ENCODE measurements at regions not wholly inside any gene's neighbourhood (a gene's known extent, or its start where the extent isn't known, plus 50 kb on each side); places are given as distances from the start of the nearest gene placed in this dataset.

DNA sequence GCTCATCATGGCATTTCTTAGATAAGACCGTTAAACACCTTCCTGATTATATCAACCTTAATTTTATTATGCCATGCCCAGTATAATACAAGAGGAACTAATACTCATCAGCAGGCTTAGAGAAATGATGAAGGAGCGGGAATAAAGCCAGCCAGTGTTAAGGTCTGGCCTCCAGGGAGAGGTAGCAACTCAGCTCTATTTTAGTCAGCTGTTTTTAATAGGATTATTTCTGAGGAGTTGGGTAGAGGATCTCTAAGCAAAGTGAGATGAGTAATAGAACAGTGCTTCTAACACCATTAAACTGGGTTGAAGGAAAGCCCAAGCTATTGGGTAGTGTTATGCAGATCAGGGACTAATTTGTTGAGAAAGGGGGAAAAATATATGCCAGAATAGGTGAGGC, 921.5 kb downstream of the TTLL7 start:
- no peak overlapping the region for H3K4me3 ChIP-seq
- no peak for TF ChIP-seq EZH2 (IDR thresholded peaks at IDR 0.05)
- TF ChIP-seq POLR2AphosphoS5 (IDR thresholded peaks at IDR 0.05; ENCODE audit: borderline replicate concordance, low read depth, low read length): no peak
- no peak for TF ChIP-seq FOXP2 (optimal IDR thresholded peaks at IDR 0.05; ENCODE audit: control extremely low read depth, extremely low read length, insufficient read depth)
- no peak for DNase-seq (ENCODE audit: low read depth, low spot score)
- no peak overlapping the region for H3K9ac ChIP-seq (ENCODE audit: insufficient read length)
- no peak overlapping the region for H3K27ac ChIP-seq
- no peaks in the 10 kb centered on the region for H3K9me3 ChIP-seq (ENCODE audit: low read depth, low read length)
- H3K36me3 ChIP-seq (ENCODE audit: insufficient read depth, low read length): no peaks in the 10 kb centered on the region

DNA sequence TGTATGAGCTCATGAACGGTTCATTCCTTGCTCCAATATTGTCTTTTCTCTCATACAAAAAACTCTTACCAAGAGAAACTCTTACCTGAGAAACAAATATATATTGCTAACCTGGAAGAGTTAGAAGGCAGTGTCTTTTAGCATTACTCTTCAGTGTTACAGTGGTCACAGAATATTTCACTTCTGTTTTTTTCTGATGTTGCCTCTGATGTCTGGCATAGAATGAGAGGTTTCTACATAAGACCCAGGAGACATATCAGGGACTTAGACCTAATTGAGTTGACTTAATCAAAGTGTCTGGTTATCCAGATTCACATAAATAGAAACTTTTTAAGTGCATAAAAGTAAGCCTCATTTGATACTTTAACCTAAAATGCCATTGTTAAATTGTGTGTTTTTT, 923.8 kb downstream of the TTLL7 start:
- H3K4me3 ChIP-seq: no peak overlapping the region
- DNase-seq (ENCODE audit: low read depth, low spot score): no peak
- H3K9me3 ChIP-seq (ENCODE audit: low read depth, low read length): no peaks in the 10 kb centered on the region
- TF ChIP-seq POLR2AphosphoS5 (IDR thresholded peaks at IDR 0.05; ENCODE audit: borderline replicate concordance, low read depth, low read length): no peak
- no peak for TF ChIP-seq EZH2 (IDR thresholded peaks at IDR 0.05)
- no peak for TF ChIP-seq FOXP2 (optimal IDR thresholded peaks at IDR 0.05; ENCODE audit: control extremely low read depth, extremely low read length, insufficient read depth)
- H3K27ac ChIP-seq: no peak overlapping the region
- no peak overlapping the region for H3K9ac ChIP-seq (ENCODE audit: insufficient read length)
- H3K36me3 ChIP-seq (ENCODE audit: insufficient read depth, low read length): no peaks in the 10 kb centered on the region

DNA sequence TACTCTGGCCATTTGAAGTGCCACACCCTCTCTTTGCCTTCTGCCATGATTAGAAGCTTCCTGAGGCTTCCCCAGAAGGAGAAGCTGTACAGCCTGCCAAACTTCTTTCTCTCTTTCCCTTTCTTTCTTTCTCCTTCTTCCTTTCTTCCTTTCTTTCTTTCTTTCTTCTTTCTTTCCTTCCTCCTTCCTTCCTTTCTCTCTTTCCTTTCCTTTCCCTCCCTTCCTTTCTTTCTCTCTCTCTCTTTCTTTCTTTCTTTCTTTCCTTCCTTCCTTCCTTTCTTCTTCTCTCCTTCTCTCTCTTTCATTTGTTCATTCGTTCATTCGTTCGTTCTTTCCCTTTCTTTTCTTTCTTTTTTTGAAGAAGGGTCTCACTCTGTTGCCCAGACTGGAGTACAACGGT, 931.0 kb downstream of the TTLL7 start:
- H3K36me3 ChIP-seq (ENCODE audit: insufficient read depth, low read length): no peaks in the 10 kb centered on the region
- TF ChIP-seq EZH2 (IDR thresholded peaks at IDR 0.05): no peak
- TF ChIP-seq POLR2AphosphoS5 (IDR thresholded peaks at IDR 0.05; ENCODE audit: borderline replicate concordance, low read depth, low read length): no peak
- no peak for TF ChIP-seq FOXP2 (optimal IDR thresholded peaks at IDR 0.05; ENCODE audit: control extremely low read depth, extremely low read length, insufficient read depth)
- H3K27ac ChIP-seq: no peak overlapping the region
- H3K9me3 ChIP-seq (ENCODE audit: low read depth, low read length): no peaks in the 10 kb centered on the region
- no peak overlapping the region for H3K9ac ChIP-seq (ENCODE audit: insufficient read length)
- no peak for DNase-seq (ENCODE audit: low read depth, low spot score)
- no peak overlapping the region for H3K4me3 ChIP-seq

DNA sequence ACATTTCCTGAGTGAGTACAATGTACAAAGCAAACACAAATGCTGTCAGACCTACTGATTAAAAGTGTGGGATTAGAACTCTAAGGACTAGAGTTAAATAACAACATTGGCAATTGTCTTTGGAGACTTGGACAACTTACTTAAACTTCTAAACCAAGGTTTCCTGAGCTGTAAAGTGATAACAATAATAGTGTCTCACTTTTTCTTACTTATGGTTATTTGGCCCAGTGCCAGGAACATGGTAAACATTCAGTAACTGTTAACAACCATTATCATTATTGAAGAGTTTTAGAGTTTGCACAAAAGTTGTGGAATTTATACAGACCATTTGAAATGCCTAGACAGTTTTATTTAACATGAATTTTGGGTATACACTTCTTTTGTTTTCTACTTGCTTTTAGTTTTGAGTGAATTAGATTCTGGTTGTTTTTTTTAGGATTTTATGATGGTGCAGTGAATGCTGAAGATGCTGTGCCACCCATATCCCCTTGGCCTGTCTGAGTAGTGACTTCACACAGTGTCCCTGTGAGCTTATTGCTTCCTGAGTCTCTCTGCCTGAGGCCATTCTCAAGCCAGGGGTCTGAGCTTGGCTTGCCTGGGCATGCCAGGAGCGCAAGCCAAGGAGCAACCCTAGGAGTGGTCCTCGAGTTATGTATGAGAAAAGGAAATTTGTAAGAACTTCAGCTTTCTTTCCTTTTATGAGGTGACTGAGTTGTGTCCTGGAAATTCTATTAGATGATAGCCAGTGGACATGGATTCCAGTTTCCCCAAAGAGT, 932.8 kb downstream of the TTLL7 start:
- no peak overlapping the region for H3K9ac ChIP-seq (ENCODE audit: insufficient read length)
- TF ChIP-seq FOXP2 (optimal IDR thresholded peaks at IDR 0.05; ENCODE audit: control extremely low read depth, extremely low read length, insufficient read depth) (no peak), EZH2 (IDR thresholded peaks at IDR 0.05) (no peak), POLR2AphosphoS5 (IDR thresholded peaks at IDR 0.05; ENCODE audit: borderline replicate concordance, low read depth, low read length) (no peak)
- H3K36me3 ChIP-seq (ENCODE audit: insufficient read depth, low read length): no peaks in the 10 kb centered on the region
- no peak overlapping the region for H3K27ac ChIP-seq
- H3K4me3 ChIP-seq: no peak overlapping the region
- H3K9me3 ChIP-seq (ENCODE audit: low read depth, low read length): no peaks in the 10 kb centered on the region
- no peak for DNase-seq (ENCODE audit: low read depth, low spot score)

DNA sequence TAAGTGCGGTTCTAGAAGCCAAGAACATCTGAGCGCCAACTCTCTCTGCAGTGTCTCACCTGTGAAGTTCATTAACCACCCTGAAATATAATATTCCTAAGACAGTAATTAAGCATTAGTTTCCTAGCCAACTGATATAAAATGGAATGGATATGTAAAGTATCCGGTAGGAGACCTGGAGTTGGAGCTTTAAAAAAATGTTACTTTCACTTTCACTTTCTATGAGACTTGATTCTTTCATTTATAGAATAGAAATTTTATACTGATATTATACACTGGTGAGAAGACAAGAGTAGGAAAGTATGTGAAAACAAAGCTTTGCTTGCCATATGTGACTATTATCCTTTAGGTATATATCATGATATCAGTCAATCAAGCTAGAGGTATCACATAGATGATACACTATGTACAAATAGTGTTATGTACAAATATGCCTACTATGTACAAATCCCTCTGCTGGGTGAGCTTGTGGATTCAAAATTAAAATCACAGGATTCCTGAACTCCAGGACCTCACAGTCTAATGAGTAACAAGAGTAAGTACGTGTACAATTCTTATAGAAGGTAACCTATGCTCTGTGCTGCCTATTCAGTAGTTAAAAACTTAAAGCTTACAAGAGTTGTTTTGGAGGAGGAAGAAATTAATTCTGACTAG, 934.2 kb downstream of the TTLL7 start:
- no peak for TF ChIP-seq POLR2AphosphoS5 (IDR thresholded peaks at IDR 0.05; ENCODE audit: borderline replicate concordance, low read depth, low read length)
- no peak for TF ChIP-seq FOXP2 (optimal IDR thresholded peaks at IDR 0.05; ENCODE audit: control extremely low read depth, extremely low read length, insufficient read depth)
- no peak for TF ChIP-seq EZH2 (IDR thresholded peaks at IDR 0.05)
- Histone ChIP-seq H3K36me3 (ENCODE audit: insufficient read depth, low read length) (no peaks in the 10 kb centered on the region), H3K9ac (ENCODE audit: insufficient read length) (no peak overlapping the region), H3K9me3 (ENCODE audit: low read depth, low read length) (no peaks in the 10 kb centered on the region), H3K27ac (no peak overlapping the region), H3K4me3 (peak overlapping the region; percentile 39)
- DNase-seq (ENCODE audit: low read depth, low spot score): no peak

DNA sequence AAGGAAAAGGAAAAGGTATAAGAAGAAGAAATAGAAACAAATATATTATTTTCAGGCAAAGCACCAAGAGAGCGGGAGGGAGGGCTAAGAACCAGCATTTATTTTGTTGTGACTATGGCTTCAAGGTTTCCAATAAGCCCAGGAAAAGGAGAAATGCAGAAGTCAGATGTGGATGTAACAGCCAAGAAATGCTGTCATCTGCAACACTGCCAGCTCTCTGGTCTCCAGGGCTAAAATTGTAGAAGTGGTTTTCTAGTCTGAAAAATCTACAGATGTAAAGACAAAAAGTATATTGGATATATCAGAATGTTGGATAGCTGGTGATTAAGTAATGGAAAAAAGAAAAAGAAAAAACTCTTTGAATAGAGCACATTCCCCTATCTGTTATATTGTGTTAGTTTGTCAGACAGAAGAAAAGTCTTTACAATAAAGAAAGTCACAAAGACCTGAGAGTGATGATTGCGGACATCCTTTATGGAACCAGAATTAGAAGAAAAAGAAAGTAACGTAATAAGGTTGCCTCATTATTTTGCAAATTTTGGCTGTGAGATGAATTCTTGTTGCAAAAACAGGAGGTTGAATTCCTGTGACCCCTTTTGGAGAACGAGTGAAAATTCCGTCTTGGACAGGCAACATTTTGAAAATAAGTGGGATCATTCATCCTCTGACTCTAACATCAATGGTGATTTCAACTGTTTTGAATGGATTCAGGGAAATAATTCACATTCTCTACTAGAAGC, 938.1 kb downstream of the TTLL7 start:
- H3K9me3 ChIP-seq (ENCODE audit: low read depth, low read length): no peaks in the 10 kb centered on the region
- no peaks in the 10 kb centered on the region for H3K36me3 ChIP-seq (ENCODE audit: insufficient read depth, low read length)
- TF ChIP-seq EZH2 (IDR thresholded peaks at IDR 0.05) (no peak), FOXP2 (optimal IDR thresholded peaks at IDR 0.05; ENCODE audit: control extremely low read depth, extremely low read length, insufficient read depth) (no peak), POLR2AphosphoS5 (IDR thresholded peaks at IDR 0.05; ENCODE audit: borderline replicate concordance, low read depth, low read length) (no peak)
- DNase-seq (ENCODE audit: low read depth, low spot score): no peak
- H3K4me3 ChIP-seq: no peak overlapping the region
- H3K27ac ChIP-seq: no peak overlapping the region
- no peak overlapping the region for H3K9ac ChIP-seq (ENCODE audit: insufficient read length)

DNA sequence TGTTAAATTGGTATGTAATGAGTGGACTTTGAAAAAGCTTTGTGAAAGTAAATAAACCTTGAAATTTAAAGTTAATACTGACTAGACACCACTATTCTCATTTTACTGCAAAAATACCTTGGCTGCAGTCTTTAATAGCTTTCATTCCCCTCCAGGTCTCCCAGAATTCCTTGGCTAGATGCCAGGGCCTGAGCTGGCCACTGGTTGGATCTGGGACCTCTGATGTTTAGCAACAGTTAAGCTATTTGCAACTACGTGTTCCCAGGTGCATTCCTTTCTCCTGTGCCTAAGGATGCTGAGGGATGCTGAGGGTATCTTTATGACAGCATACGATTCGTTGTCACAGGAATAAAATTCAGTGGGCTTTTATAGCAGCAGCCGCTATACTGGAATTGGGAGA, 938.7 kb downstream of the TTLL7 start:
- Histone ChIP-seq H3K9me3 (ENCODE audit: low read depth, low read length) (no peaks in the 10 kb centered on the region), H3K9ac (ENCODE audit: insufficient read length) (no peak overlapping the region), H3K27ac (no peak overlapping the region), H3K4me3 (no peak overlapping the region), H3K36me3 (ENCODE audit: insufficient read depth, low read length) (no peaks in the 10 kb centered on the region)
- no peak for DNase-seq (ENCODE audit: low read depth, low spot score)
- no peak for TF ChIP-seq EZH2 (IDR thresholded peaks at IDR 0.05)
- no peak for TF ChIP-seq FOXP2 (optimal IDR thresholded peaks at IDR 0.05; ENCODE audit: control extremely low read depth, extremely low read length, insufficient read depth)
- no peak for TF ChIP-seq POLR2AphosphoS5 (IDR thresholded peaks at IDR 0.05; ENCODE audit: borderline replicate concordance, low read depth, low read length)

DNA sequence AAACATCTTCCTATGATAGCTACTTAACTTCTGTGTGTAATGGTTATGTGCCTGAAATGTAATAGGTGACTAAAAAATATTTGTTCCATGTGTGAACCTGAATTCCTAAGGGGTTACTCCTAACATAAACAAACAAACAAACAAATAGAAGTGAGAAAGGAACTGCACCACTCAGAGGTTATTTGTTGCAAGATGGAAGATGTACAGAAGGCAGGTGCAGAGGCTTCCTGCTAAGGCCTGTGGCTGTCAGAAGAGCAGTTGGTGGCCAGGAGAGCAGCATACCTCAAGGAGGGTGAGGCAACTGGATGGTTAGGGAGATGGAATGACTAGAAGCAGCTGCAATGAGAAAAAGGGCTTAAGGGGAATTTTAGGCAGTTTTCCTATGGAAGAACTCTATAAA, 940.6 kb downstream of the TTLL7 start:
- H3K4me3 ChIP-seq: no peak overlapping the region
- no peaks in the 10 kb centered on the region for H3K9me3 ChIP-seq (ENCODE audit: low read depth, low read length)
- no peak for TF ChIP-seq EZH2 (IDR thresholded peaks at IDR 0.05)
- no peak for TF ChIP-seq FOXP2 (optimal IDR thresholded peaks at IDR 0.05; ENCODE audit: control extremely low read depth, extremely low read length, insufficient read depth)
- no peak for TF ChIP-seq POLR2AphosphoS5 (IDR thresholded peaks at IDR 0.05; ENCODE audit: borderline replicate concordance, low read depth, low read length)
- DNase-seq (ENCODE audit: low read depth, low spot score): no peak
- no peak overlapping the region for H3K9ac ChIP-seq (ENCODE audit: insufficient read length)
- no peak overlapping the region for H3K27ac ChIP-seq
- no peaks in the 10 kb centered on the region for H3K36me3 ChIP-seq (ENCODE audit: insufficient read depth, low read length)

Data from SK-N-MC (cell line).